Activated CD4-positive, alpha-beta T cell treated with anti-CD3 and anti-CD28 coated beads for 36 hours (primary cell): ENCODE measurements at regions not wholly inside any gene's neighbourhood (a gene's known extent, or its start where the extent isn't known, plus 50 kb on each side); places are given as distances from the start of the nearest gene placed in this dataset.
"Not testable (repeated sequence)": the region's sequence is repeated elsewhere in the genome, so short reads cannot be mapped to it uniquely, and the experiment has no call there.

Source experiments
- ATAC-seq: fragments of 200-7000 bp; cut with Tn5 transposase; one replicate; pipeline ENCODE4 v1.10.0; 2021; ENCODE audit warnings: mild to moderate bottlenecking, moderate library complexity
- CTCF ChIA-PET: fragments of 350-600 bp; sonication (Branson Sonifier 250); formaldehyde crosslinking; loops from one replicate; lab custom pipeline; 2021; ENCODE audit warnings: antibody characterized with exemption; lab: Charles Lee
- POLR2A ChIA-PET: fragments of 350-600 bp; sonication (Branson Sonifier 250); formaldehyde crosslinking; loops from one replicate; lab custom pipeline; 2021; ENCODE audit warnings: antibody characterized with exemption, inconsistent platforms; lab: Charles Lee
- DNase-seq: peaks from one replicate; pipeline ENCODE4 v3.0.0-alpha.2; 2020
- H3K27ac Mint-ChIP-seq: one replicate; pipeline ENCODE4 v1.8.0; 2021; ENCODE audit warnings: mixed read lengths
- H3K27me3 Mint-ChIP-seq: one replicate; pipeline ENCODE4 v1.8.0; 2021; ENCODE audit warnings: mixed read lengths
- H3K36me3 Mint-ChIP-seq: one replicate; pipeline ENCODE4 v1.8.0; 2021; ENCODE audit warnings: low read depth, mixed read lengths
- H3K4me1 Mint-ChIP-seq: one replicate; pipeline ENCODE4 v1.8.0; 2021; ENCODE audit warnings: mixed read lengths
- H3K4me3 Mint-ChIP-seq: one replicate; pipeline ENCODE4 v1.8.0; 2021; ENCODE audit warnings: mild to moderate bottlenecking, moderate library complexity, mixed read lengths
- H3K9me3 Mint-ChIP-seq: one replicate; pipeline ENCODE4 v1.8.0; 2021; ENCODE audit warnings: low read depth, mixed read lengths
- intact Hi-C, 2 experiments: fragments of 100-400 bp; cut with DNase I in 1 of 2; cut with micrococcal nuclease in 1 of 2; formaldehyde crosslinking; loops; one replicate each; pipeline versions ENCODE4 v1.14.2 to v1.15.1; 2022 to 2024; cut with DNase I, micrococcal nuclease

DNA sequence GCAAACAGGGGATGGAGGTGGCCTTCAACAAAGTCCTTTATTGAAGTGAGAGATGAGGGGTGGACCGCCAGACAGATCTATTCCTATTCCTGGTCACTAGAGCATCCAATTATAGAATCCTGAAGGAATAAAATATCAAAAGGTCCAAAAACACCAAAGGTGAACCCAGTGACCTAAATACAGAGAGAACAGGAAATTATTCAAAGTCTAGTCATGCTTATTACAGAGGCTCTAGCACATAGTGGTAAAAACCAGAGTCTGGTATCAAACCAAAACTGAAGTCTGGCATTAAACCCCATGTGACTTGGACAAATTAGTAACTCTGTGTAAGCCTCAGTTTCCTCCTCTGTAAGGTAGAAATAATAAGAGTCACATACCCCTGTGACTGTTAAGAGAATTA is 100.5 kb upstream of the SNX2 start:
- ATAC-seq = no peak
- Mint-ChIP-seq H3K27ac (no peak overlapping the region), H3K9me3 (no peaks in the 10 kb centered on the region), H3K36me3 (no peaks in the 10 kb centered on the region), H3K4me1 (no peaks in the 10 kb centered on the region), H3K4me3 (no peak overlapping the region), H3K27me3 (peaks cover 5% of the 10 kb centered on the region)
- ChIA-PET POLR2A (no interaction called here), CTCF (no interaction called here)
- DNase-seq = no peak
- intact Hi-C loops = no loop called here

GRCh38 chr5:122680623-122681350 is 94.1 kb upstream of the SNX2 start:
- intact Hi-C loops = no loop called here
- Mint-ChIP-seq H3K36me3 (no peaks in the 10 kb centered on the region), H3K9me3 (no peaks in the 10 kb centered on the region), H3K27ac (no peak overlapping the region), H3K27me3 (peaks cover 10% of the 10 kb centered on the region), H3K4me3 (no peak overlapping the region), H3K4me1 (no peaks in the 10 kb centered on the region)
- DNase-seq (no peak), ATAC-seq (no peak)
- ChIA-PET POLR2A (no interaction called here), CTCF (no interaction called here)

- no peak for DNase-seq
- CTCF ChIA-PET = no interaction called here
- Mint-ChIP-seq H3K27me3 (peaks cover 11% of the 10 kb centered on the region), H3K27ac (no peak overlapping the region), H3K36me3 (no peaks in the 10 kb centered on the region), H3K9me3 (no peaks in the 10 kb centered on the region), H3K4me1 (no peaks in the 10 kb centered on the region), H3K4me3 (no peak overlapping the region)
- ATAC-seq = no peak
- POLR2A ChIA-PET = no interaction called here
- intact Hi-C loops = no loop called here
Measured at GRCh38 chr5:122683631-122684030, 91.2 kb upstream of the SNX2 start.

DNA sequence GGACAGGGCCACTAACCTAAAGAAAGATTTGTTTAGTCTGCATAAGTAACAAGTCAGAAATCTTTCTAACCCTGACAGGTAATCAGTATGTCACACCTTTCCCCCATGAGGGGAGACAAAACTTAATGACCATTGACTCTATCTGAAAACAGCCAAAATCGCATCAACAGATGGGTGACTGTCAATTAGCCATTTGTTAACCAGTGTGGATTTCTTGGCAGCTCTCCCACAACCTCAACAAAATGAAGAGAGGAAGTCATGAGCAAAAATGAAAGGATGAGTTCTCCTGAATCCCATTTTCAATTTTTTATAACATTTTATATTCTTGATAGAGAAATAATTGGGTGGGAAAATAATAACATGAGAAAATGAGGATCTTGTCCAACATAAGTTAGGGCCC is 84.6 kb upstream of the SNX2 start:
- Mint-ChIP-seq H3K27ac (no peak overlapping the region), H3K4me1 (no peaks in the 10 kb centered on the region), H3K4me3 (no peak overlapping the region), H3K9me3 (no peaks in the 10 kb centered on the region), H3K36me3 (no peaks in the 10 kb centered on the region), H3K27me3 (peaks cover 4% of the 10 kb centered on the region)
- ChIA-PET CTCF (interaction anchor here (0.5 kb wide), 1 partner anchor 31 kb away, joined by 3 read pairs; no protein-coding TSS in a partner anchor), POLR2A (no interaction called here)
- intact Hi-C loops = no loop called here
- no peak for ATAC-seq
- DNase-seq = no peak

DNA sequence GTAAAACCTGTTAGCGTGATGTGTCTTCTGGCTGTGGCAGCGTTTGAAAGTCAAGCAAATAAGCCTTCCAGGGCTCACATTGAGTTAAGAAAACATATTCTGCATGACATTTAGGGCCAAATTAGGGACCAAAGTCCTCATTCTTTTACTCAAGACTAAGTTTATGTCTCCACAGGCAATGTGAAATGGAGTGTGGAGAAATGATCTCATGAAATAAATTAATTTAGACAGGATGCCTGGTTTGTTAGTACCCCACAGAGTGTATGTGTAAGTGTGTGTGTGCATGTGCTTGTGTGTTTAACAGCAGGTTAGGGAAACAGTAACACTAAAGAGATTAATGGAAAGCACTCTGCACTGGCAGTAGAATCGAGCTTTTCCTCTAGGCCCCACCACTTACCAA is 82.9 kb upstream of the SNX2 start:
- no peak for ATAC-seq
- ChIA-PET POLR2A (no interaction called here), CTCF (no interaction called here)
- no peaks in the 10 kb centered on the region for H3K36me3 Mint-ChIP-seq
- no peaks in the 10 kb centered on the region for H3K9me3 Mint-ChIP-seq
- no peak for DNase-seq
- intact Hi-C loops = no loop called here
- H3K27ac Mint-ChIP-seq = no peak overlapping the region
- no peak overlapping the region for H3K4me3 Mint-ChIP-seq
- peaks cover 4% of the 10 kb centered on the region for H3K27me3 Mint-ChIP-seq
- no peaks in the 10 kb centered on the region for H3K4me1 Mint-ChIP-seq

GRCh38 chr5:122693963-122694362 is 80.9 kb upstream of the SNX2 start:
- no peak for DNase-seq
- CTCF ChIA-PET = interaction anchor here (1.7 kb wide), 1 partner anchor 10 kb away, joined by 8 read pairs; no protein-coding TSS in a partner anchor

GRCh38 chr5:122694884-122695283 is 80.0 kb upstream of the SNX2 start:
- H3K36me3 Mint-ChIP-seq = no peaks in the 10 kb centered on the region
- H3K27ac Mint-ChIP-seq = no peak overlapping the region
- ChIA-PET POLR2A (no interaction called here), CTCF (interaction anchor here (1.7 kb wide), 1 partner anchor 10 kb away, joined by 8 read pairs; no protein-coding TSS in a partner anchor)
- no peak overlapping the region for H3K4me3 Mint-ChIP-seq
- no peaks in the 10 kb centered on the region for H3K4me1 Mint-ChIP-seq
- H3K9me3 Mint-ChIP-seq = no peaks in the 10 kb centered on the region
- ATAC-seq (no peak), DNase-seq (no peak)
- intact Hi-C loops = no loop called here
- H3K27me3 Mint-ChIP-seq = peaks cover 2% of the 10 kb centered on the region

More at GRCh38 chr5:122693963-122694362, 80.9 kb upstream of the SNX2 start:
- no peaks in the 10 kb centered on the region for H3K4me1 Mint-ChIP-seq
- H3K4me3 Mint-ChIP-seq = no peak overlapping the region
- H3K27me3 Mint-ChIP-seq = peaks cover 2% of the 10 kb centered on the region
- POLR2A ChIA-PET = no interaction called here
- H3K36me3 Mint-ChIP-seq = no peaks in the 10 kb centered on the region
- ATAC-seq = no peak
- intact Hi-C loops = no loop called here
- H3K9me3 Mint-ChIP-seq = no peaks in the 10 kb centered on the region
- no peak overlapping the region for H3K27ac Mint-ChIP-seq

- POLR2A ChIA-PET, H3K4me3 Mint-ChIP-seq, intact Hi-C loops, H3K4me1 Mint-ChIP-seq, DNase-seq, ATAC-seq, H3K36me3 Mint-ChIP-seq, H3K9me3 Mint-ChIP-seq, CTCF ChIA-PET, H3K27me3 Mint-ChIP-seq, H3K27ac Mint-ChIP-seq: not testable (repeated sequence)
Measured at GRCh38 chr5:122696735-122697134, 78.1 kb upstream of the SNX2 start.

- intact Hi-C loops = no loop called here
- Mint-ChIP-seq H3K36me3 (no peaks in the 10 kb centered on the region), H3K9me3 (no peaks in the 10 kb centered on the region), H3K27me3 (peaks cover 2% of the 10 kb centered on the region), H3K4me1 (peaks cover 3% of the 10 kb centered on the region), H3K4me3 (no peak overlapping the region), H3K27ac (no peak overlapping the region)
- ATAC-seq = no peak
- ChIA-PET POLR2A (no interaction called here), CTCF (no interaction called here)
- no peak for DNase-seq
Measured at GRCh38 chr5:122697191-122697590, 77.7 kb upstream of the SNX2 start.

DNA sequence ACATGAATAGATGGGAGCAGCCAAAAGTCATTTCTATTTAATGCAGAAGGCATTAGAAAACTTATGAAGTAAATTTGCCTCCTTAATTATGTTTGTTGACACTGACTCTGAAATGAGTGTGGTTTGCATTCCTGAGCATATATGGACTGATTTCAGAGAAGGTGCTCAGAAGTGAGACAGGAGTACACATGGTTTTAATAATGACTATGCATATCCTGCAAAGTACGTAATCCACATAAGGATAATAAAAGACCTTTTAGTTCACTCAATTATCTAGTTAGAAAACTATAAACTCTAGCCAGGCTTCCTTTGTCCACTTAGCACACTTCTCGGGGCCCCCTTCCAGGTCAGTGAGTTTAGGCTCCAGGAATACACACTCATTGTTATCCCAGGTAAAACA is 75.7 kb upstream of the SNX2 start:
- no peaks in the 10 kb centered on the region for H3K9me3 Mint-ChIP-seq
- peaks cover 5% of the 10 kb centered on the region for H3K27me3 Mint-ChIP-seq
- ATAC-seq = no peak
- ChIA-PET POLR2A (no interaction called here), CTCF (no interaction called here)
- H3K36me3 Mint-ChIP-seq = no peaks in the 10 kb centered on the region
- intact Hi-C loops = no loop called here
- no peak overlapping the region for H3K4me3 Mint-ChIP-seq
- H3K27ac Mint-ChIP-seq = no peak overlapping the region
- DNase-seq = no peak
- H3K4me1 Mint-ChIP-seq = peaks cover 3% of the 10 kb centered on the region

GRCh38 chr5:122701640-122702523 is 73.0 kb upstream of the SNX2 start:
- H3K4me3 Mint-ChIP-seq = no peak overlapping the region
- ChIA-PET POLR2A (no interaction called here), CTCF (no interaction called here)
- peaks cover 6% of the 10 kb centered on the region for H3K27me3 Mint-ChIP-seq
- H3K9me3 Mint-ChIP-seq = no peaks in the 10 kb centered on the region
- ATAC-seq = peak; percentile 91
- DNase-seq = peak; percentile 50
- peaks cover 3% of the 10 kb centered on the region for H3K4me1 Mint-ChIP-seq
- no peaks in the 10 kb centered on the region for H3K36me3 Mint-ChIP-seq
- intact Hi-C loops = no loop called here
- no peak overlapping the region for H3K27ac Mint-ChIP-seq

- ATAC-seq = peak; percentile 46
- DNase-seq = no peak
- peaks cover 4% of the 10 kb centered on the region for H3K27me3 Mint-ChIP-seq
- H3K9me3 Mint-ChIP-seq = no peaks in the 10 kb centered on the region
- intact Hi-C loops = no loop called here
- ChIA-PET POLR2A (no interaction called here), CTCF (no interaction called here)
- no peaks in the 10 kb centered on the region for H3K36me3 Mint-ChIP-seq
- peaks cover 3% of the 10 kb centered on the region for H3K4me1 Mint-ChIP-seq
- no peak overlapping the region for H3K27ac Mint-ChIP-seq
- no peak overlapping the region for H3K4me3 Mint-ChIP-seq
Measured at GRCh38 chr5:122702524-122702875, 72.4 kb upstream of the SNX2 start.
